ENCODE measurements at regions not wholly inside any gene's neighbourhood (a gene's known extent, or its start where the extent isn't known, plus 50 kb on each side); places are given as distances from the start of the nearest gene placed in this dataset.

- no peak for DNase-seq (ENCODE audit: extremely low spot score, insufficient read length, low read depth)
- no peak for FAIRE-seq
Observed at GRCh38 chr9:118946669-118947068, 422.6 kb downstream of the BRINP1 start.

- DNase-seq (ENCODE audit: extremely low spot score, insufficient read length, low read depth) (no peak), FAIRE-seq (no peak)
Observed at GRCh38 chr9:118954857-118955256, 414.4 kb downstream of the BRINP1 start.

GRCh38 chr9:118957585-118957984 lies 411.6 kb downstream of the BRINP1 start:
- FAIRE-seq (no peak), DNase-seq (ENCODE audit: extremely low spot score, insufficient read length, low read depth) (no peak)

- DNase-seq (ENCODE audit: extremely low spot score, insufficient read length, low read depth) (no peak), FAIRE-seq (no peak)
Observed at GRCh38 chr9:118959366-118959765, 409.9 kb downstream of the BRINP1 start.

- DNase-seq (ENCODE audit: extremely low spot score, insufficient read length, low read depth), result no peak
- no peak for FAIRE-seq
Observed at GRCh38 chr9:118961857-118962256, 407.4 kb downstream of the BRINP1 start.

GRCh38 chr9:118962426-118962825 lies 406.8 kb downstream of the BRINP1 start:
- no peak for FAIRE-seq
- no peak for DNase-seq (ENCODE audit: extremely low spot score, insufficient read length, low read depth)

GRCh38 chr9:118963674-118964073 lies 405.6 kb downstream of the BRINP1 start:
- no peak for FAIRE-seq
- DNase-seq (ENCODE audit: extremely low spot score, insufficient read length, low read depth), result no peak

- FAIRE-seq (no peak), DNase-seq (ENCODE audit: extremely low spot score, insufficient read length, low read depth) (no peak)
Observed at GRCh38 chr9:118967901-118968300, 401.3 kb downstream of the BRINP1 start.

- no peak for FAIRE-seq
- no peak for DNase-seq (ENCODE audit: extremely low spot score, insufficient read length, low read depth)
Observed at GRCh38 chr9:118975736-118976135, 393.5 kb downstream of the BRINP1 start.

GRCh38 chr9:118976160-118976559 lies 393.1 kb downstream of the BRINP1 start:
- FAIRE-seq (no peak), DNase-seq (ENCODE audit: extremely low spot score, insufficient read length, low read depth) (no peak)

GRCh38 chr9:118984607-118985006 lies 384.6 kb downstream of the BRINP1 start:
- FAIRE-seq (no peak), DNase-seq (ENCODE audit: extremely low spot score, insufficient read length, low read depth) (no peak)

GRCh38 chr9:118985851-118986250 lies 383.4 kb downstream of the BRINP1 start:
- DNase-seq (ENCODE audit: extremely low spot score, insufficient read length, low read depth) (no peak), FAIRE-seq (no peak)

- FAIRE-seq (no peak), DNase-seq (ENCODE audit: extremely low spot score, insufficient read length, low read depth) (no peak)
Observed at GRCh38 chr9:118987167-118987566, 382.1 kb downstream of the BRINP1 start.

GRCh38 chr9:118990949-118991348 lies 378.3 kb downstream of the BRINP1 start:
- FAIRE-seq (no peak), DNase-seq (ENCODE audit: extremely low spot score, insufficient read length, low read depth) (no peak)

- no peak for FAIRE-seq
Observed at GRCh38 chr9:118991366-118992285, 377.6 kb downstream of the BRINP1 start.

GRCh38 chr9:118992813-118993794 lies 376.1 kb downstream of the BRINP1 start:
- DNase-seq (ENCODE audit: extremely low spot score, insufficient read length, low read depth) (no peak), FAIRE-seq (no peak)

More at GRCh38 chr9:118991366-118992285, 377.6 kb downstream of the BRINP1 start:
- DNase-seq (ENCODE audit: extremely low spot score, insufficient read length, low read depth), result no peak

GRCh38 chr9:118993965-118994364 lies 375.3 kb downstream of the BRINP1 start:
- no peak for FAIRE-seq
- DNase-seq (ENCODE audit: extremely low spot score, insufficient read length, low read depth), result no peak

- no peak for FAIRE-seq
- no peak for DNase-seq (ENCODE audit: extremely low spot score, insufficient read length, low read depth)
Observed at GRCh38 chr9:119002491-119002890, 366.7 kb downstream of the BRINP1 start.

- FAIRE-seq, result no peak
- no peak for DNase-seq (ENCODE audit: extremely low spot score, insufficient read length, low read depth)
Observed at GRCh38 chr9:119003201-119003611, 366.0 kb downstream of the BRINP1 start.

- FAIRE-seq, result no peak
Observed at GRCh38 chr9:119003882-119004617, 365.2 kb downstream of the BRINP1 start.

More at GRCh38 chr9:119003882-119004617, 365.2 kb downstream of the BRINP1 start:
- no peak for DNase-seq (ENCODE audit: extremely low spot score, insufficient read length, low read depth)
